NOMO-1 treated with DMSO at 0.1 percent for 48 hours (cell line): ENCODE measurements at regions not wholly inside any gene's neighbourhood (a gene's known extent, or its start where the extent isn't known, plus 50 kb on each side); places are given as distances from the start of the nearest gene placed in this dataset.
A peak's percentile ranks its signal among the peaks of the same experiment; 100 is the strongest.

Experiments
- DNase-seq: peaks from one replicate; lab custom pipeline; 2025; ENCODE audit not compliant: unreplicated experiment; lab: John Stamatoyannopoulos, UW

GRCh38 chr12:53803194-53803593 is 51.4 kb upstream of the CISTR start:
- DNase-seq = no peak

- DNase-seq = no peak
Measured at GRCh38 chr12:53803703-53804102, 51.9 kb upstream of the CISTR start.

- DNase-seq = no peak
Measured at GRCh38 chr12:53804429-53804828, 52.6 kb upstream of the CISTR start.

GRCh38 chr12:53805067-53805466 is 53.3 kb upstream of the CISTR start:
- no peak for DNase-seq

GRCh38 chr12:53805791-53806190 is 54.0 kb upstream of the CISTR start:
- DNase-seq = no peak

GRCh38 chr12:53806721-53807120 is 54.9 kb upstream of the CISTR start:
- no peak for DNase-seq

GRCh38 chr12:53807322-53807860 is 55.6 kb upstream of the CISTR start:
- no peak for DNase-seq

GRCh38 chr12:53808023-53808705 is 56.4 kb upstream of the CISTR start:
- DNase-seq = no peak

GRCh38 chr12:53809005-53809404 is 57.2 kb upstream of the CISTR start:
- DNase-seq = no peak

- DNase-seq = no peak
Measured at GRCh38 chr12:53810950-53811349, 59.2 kb upstream of the CISTR start.

- no peak for DNase-seq
Measured at GRCh38 chr12:53811606-53812005, 59.8 kb upstream of the CISTR start.

- no peak for DNase-seq
Measured at GRCh38 chr12:53816360-53817020, 64.7 kb upstream of the CISTR start.

GRCh38 chr12:53817021-53817389 is 65.2 kb upstream of the CISTR start:
- no peak for DNase-seq

- DNase-seq = no peak
Measured at GRCh38 chr12:53820514-53821306, 68.9 kb upstream of the CISTR start.

- DNase-seq = peak; percentile 87
Measured at GRCh38 chr12:53824001-53824712, 72.4 kb upstream of the CISTR start.

GRCh38 chr12:53825246-53826081 is 73.7 kb upstream of the CISTR start:
- DNase-seq = no peak

GRCh38 chr12:53827306-53827705 is 75.5 kb upstream of the CISTR start:
- no peak for DNase-seq

GRCh38 chr12:53828598-53828997 is 76.8 kb upstream of the CISTR start:
- no peak for DNase-seq

- DNase-seq = no peak
Measured at GRCh38 chr12:53829130-53829819, 77.5 kb upstream of the CISTR start.

- no peak for DNase-seq
Measured at GRCh38 chr12:53830631-53831030, 78.9 kb upstream of the CISTR start.
